Fibroblast of lung (primary cell): ENCODE measurements at regions not wholly inside any gene's neighbourhood (a gene's known extent, or its start where the extent isn't known, plus 50 kb on each side); places are given as distances from the start of the nearest gene placed in this dataset.

Experiments used
- DNase-seq, 2 donors: peaks; one replicate each; pipeline versions ENCODE4 v3.0.0 to v3.0.0-alpha.2; 2010; ENCODE audit warnings: low read depth in 2 of 2
- H2AFZ ChIP-seq: 2 replicates; pipeline ENCODE4 v1.5.1; 2012; ENCODE audit warnings: low read length, control low read depth, inconsistent platforms
- H3K27ac ChIP-seq: 2 replicates; pipeline ENCODE4 v1.5.1; 2011; ENCODE audit warnings: low read length, control low read depth; ENCODE audit not compliant: insufficient read depth
- H3K27me3 ChIP-seq: 2 replicates; pipeline ENCODE4 v1.5.1; 2011; ENCODE audit warnings: mild to moderate bottlenecking, low read length; ENCODE audit not compliant: control insufficient read depth, insufficient read depth
- H3K36me3 ChIP-seq: 2 replicates; pipeline ENCODE4 v1.5.1; 2011; ENCODE audit warnings: low read length; ENCODE audit not compliant: control insufficient read depth, insufficient read depth
- H3K4me1 ChIP-seq: 2 replicates; pipeline ENCODE4 v1.5.1; 2011; ENCODE audit warnings: low read length; ENCODE audit not compliant: control insufficient read depth, insufficient read depth; ENCODE audit errors: extremely low read depth
- H3K4me2 ChIP-seq: 2 replicates; pipeline ENCODE4 v1.5.1; 2011; ENCODE audit warnings: low read length, control low read depth; ENCODE audit not compliant: insufficient read depth; ENCODE audit errors: extremely low read depth
- H3K4me3 ChIP-seq, 4 experiments: fragments of 200-600 bp in 1 of 4; sonication (generic) in 1 of 4; replicated peaks in 1 of 4; 2 replicates each; pipeline ENCODE4 v1.5.1; 2011 to 2016; ENCODE audit warnings: low read length in 4 of 4, low read depth in 3 of 4, mild to moderate bottlenecking in 3 of 4, control low read depth in 2 of 4, inconsistent platforms in 1 of 4, mixed read lengths in 1 of 4; ENCODE audit not compliant: insufficient read depth in 1 of 4; ENCODE audit errors: control extremely low read depth in 1 of 4
- H3K79me2 ChIP-seq: 2 replicates; pipeline ENCODE4 v1.5.1; 2012; ENCODE audit warnings: mild to moderate bottlenecking, low read length, inconsistent platforms; ENCODE audit not compliant: control insufficient read depth, insufficient read depth
- H3K9ac ChIP-seq: 2 replicates; pipeline ENCODE4 v1.5.1; 2011; ENCODE audit warnings: mild to moderate bottlenecking, low read length, control low read depth; ENCODE audit not compliant: insufficient read depth
- H3K9me3 ChIP-seq: 2 replicates; pipeline ENCODE4 v1.5.1; 2012; ENCODE audit warnings: low read depth, low read length; ENCODE audit not compliant: control insufficient read depth, insufficient read depth
- H4K20me1 ChIP-seq: 2 replicates; pipeline ENCODE4 v1.5.1; 2011; ENCODE audit warnings: low read length; ENCODE audit not compliant: control insufficient read depth, insufficient read depth; ENCODE audit errors: extremely low read depth
- CTCF ChIP-seq, 2 donors: IDR thresholded peaks in 1 of 2; conservative IDR thresholded peaks in 1 of 2; 1 replicate in 1 of 2; 2 replicates in 1 of 2; pipeline ENCODE4 v1.5.1; 2011 to 2012; ENCODE audit warnings: low read length in 2 of 2, control low read depth in 1 of 2, inconsistent platforms in 1 of 2, low read depth in 1 of 2, mild to moderate bottlenecking in 1 of 2
- EZH2 ChIP-seq: IDR thresholded peaks from 2 replicates; pipeline ENCODE4 v1.5.1; 2012; ENCODE audit warnings: low read length, control low read depth, mild to moderate bottlenecking; ENCODE audit errors: missing control alignments

DNA sequence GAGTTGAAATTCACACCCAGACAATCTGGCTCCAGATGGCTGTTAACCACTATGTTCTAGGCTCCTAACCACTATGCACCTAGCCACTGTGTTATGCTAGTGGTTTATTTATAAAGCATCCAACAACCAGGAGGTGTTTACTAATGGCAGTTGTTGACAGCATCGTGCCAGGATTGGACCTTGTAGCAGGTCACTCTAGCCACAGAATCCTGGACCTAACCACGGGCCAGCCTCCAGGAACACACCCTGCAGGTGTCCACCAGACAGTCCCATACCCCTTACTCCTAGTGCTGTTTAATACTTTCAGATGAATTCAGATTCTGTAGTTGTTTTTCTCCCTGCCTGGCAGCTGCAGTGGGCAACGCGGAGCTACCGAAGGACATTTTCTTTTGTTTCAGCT lies 109.4 kb upstream of the MYL2 start:
- Histone ChIP-seq H3K36me3 (no peaks in the 10 kb centered on the region), H2AFZ (no peak overlapping the region), H3K9ac (no peak overlapping the region), H3K4me3 (no peak overlapping the region), H3K4me2 (no peak overlapping the region), H3K4me1 (no peaks in the 10 kb centered on the region), H3K27ac (no peak overlapping the region), H4K20me1 (no peaks in the 10 kb centered on the region), H3K9me3 (no peaks in the 10 kb centered on the region), H3K27me3 (peaks cover 9% of the 10 kb centered on the region), H3K79me2 (no peaks in the 10 kb centered on the region)
- TF ChIP-seq CTCF (conservative IDR thresholded peaks at IDR 0.05 in 1 of 2, IDR thresholded peaks at IDR 0.05 in 1 of 2; ENCODE audit: low read depth in 1 of 2, low read length in 2 of 2) (no peak), EZH2 (no peak)
- DNase-seq: no peak

- no peaks in the 10 kb centered on the region for H3K4me1 ChIP-seq
- no peaks in the 10 kb centered on the region for H3K9me3 ChIP-seq
- H3K9ac ChIP-seq: no peak overlapping the region
- H3K36me3 ChIP-seq: no peaks in the 10 kb centered on the region
- no peaks in the 10 kb centered on the region for H3K79me2 ChIP-seq
- no peak overlapping the region for H2AFZ ChIP-seq
- H3K27ac ChIP-seq: no peak overlapping the region
- no peak for DNase-seq
- H3K4me2 ChIP-seq: no peak overlapping the region
- no peaks in the 10 kb centered on the region for H4K20me1 ChIP-seq
- peaks cover 9% of the 10 kb centered on the region for H3K27me3 ChIP-seq
- no peak overlapping the region for H3K4me3 ChIP-seq
- no peak for TF ChIP-seq EZH2
- no peak for TF ChIP-seq CTCF (conservative IDR thresholded peaks at IDR 0.05 in 1 of 2, IDR thresholded peaks at IDR 0.05 in 1 of 2; ENCODE audit: low read depth in 1 of 2, low read length in 2 of 2)
These were observed 108.9 kb upstream of the MYL2 start for GRCh38 chr12:111029305-111029704.

DNA sequence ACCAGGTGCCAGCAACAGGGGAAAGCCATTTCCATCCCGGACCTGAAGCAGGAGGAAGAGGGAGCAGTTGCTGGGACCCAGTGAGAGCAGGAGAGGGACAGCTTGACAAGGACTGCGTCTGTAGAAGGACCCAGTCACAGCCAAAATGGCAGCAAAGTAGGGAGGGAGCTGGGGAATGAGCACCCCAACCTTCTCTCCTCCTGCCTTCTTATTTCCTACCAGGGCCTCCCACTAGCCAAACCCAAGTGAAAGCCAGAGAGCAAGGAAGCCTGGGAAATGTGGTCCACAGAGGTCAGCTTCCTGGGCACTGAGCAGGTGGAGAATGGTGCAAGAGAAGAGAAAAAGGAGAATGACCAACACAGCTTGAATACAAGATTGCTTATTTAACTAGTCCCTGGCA lies 108.5 kb upstream of the MYL2 start:
- TF ChIP-seq CTCF (conservative IDR thresholded peaks at IDR 0.05 in 1 of 2, IDR thresholded peaks at IDR 0.05 in 1 of 2; ENCODE audit: low read depth in 1 of 2, low read length in 2 of 2): no peak
- TF ChIP-seq EZH2: no peak
- Histone ChIP-seq H3K4me1 (no peaks in the 10 kb centered on the region), H2AFZ (no peak overlapping the region), H3K9ac (no peak overlapping the region), H4K20me1 (no peaks in the 10 kb centered on the region), H3K9me3 (no peaks in the 10 kb centered on the region), H3K27me3 (peaks cover 9% of the 10 kb centered on the region), H3K27ac (no peak overlapping the region), H3K36me3 (no peaks in the 10 kb centered on the region), H3K4me3 (no peak overlapping the region), H3K4me2 (no peak overlapping the region), H3K79me2 (no peaks in the 10 kb centered on the region)
- no peak for DNase-seq
